Kasumi-1 (cell line): ENCODE measurements at regions not wholly inside any gene's neighbourhood (a gene's known extent, or its start where the extent isn't known, plus 50 kb on each side); places are given as distances from the start of the nearest gene placed in this dataset.
"Not testable (repeated sequence)": the region's sequence is repeated elsewhere in the genome, so short reads cannot be mapped to it uniquely, and the experiment has no call there.

ENCODE experiments used
- DNase-seq, 2 experiments: peaks; one replicate each; lab custom pipeline; 2025; lab: John Stamatoyannopoulos, UW

DNA sequence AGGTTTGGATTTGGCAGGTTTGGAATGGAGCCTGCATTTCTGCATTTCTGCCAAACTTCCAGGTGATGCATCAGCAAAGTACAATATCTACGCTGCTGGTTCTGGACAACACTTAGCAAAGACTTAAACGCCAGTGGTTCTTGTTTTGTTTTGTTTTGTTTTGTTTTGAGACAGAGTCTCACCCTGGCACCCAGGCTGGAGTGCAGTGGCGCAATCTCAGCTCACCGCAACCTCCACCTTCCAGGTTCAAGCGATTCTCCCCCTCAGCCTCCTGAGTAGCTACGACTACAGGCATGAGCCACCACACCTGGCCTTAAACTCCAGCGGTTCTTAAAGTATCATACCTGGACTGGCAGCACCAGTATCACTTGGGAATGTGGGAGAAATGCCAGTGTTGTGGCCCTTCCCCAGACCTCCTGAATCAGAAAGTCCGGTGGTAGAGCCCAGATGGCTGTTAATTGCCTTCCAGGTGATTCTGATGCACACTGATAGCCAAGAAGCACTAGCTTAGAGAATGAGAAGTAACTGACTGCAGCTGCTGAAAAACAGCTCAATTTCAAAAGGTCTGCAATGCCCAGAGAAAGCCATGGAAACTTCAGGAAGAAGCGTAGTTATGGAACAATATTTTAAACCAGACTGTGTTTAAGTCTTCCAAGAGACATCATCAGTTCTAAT is 114.8 kb upstream of the FOXN3 start:
- no peak for DNase-seq

DNA sequence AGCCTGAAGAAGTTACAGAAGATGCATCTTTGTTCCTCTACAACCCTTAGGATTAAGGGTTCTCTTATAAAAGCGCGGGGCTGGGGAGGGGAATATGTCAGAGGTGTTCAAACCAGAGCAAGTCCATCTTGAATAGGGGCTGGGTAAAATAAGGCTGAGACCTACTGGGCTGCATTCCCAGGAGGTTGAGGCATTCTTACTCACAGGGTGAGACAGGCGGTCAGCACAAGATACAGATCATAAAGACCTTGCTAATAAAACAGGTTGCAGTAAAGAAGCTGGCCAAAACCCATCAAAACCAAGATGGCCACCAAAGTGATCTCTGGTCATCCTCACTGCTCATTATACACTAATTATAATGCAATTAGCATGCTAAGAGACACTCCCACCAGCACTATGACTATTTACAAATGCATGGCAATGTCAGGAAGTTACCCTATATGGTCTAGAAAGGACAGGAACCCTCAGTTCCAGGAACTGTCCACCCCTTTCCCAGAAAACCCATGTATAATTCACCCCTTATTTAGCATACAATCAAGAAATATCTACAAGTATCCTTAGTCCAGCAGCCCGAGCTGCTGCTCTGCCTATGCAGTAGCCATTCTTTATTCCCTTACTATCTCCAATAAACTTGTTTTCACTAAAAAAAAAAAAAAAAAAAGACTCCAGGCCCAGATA is 108.1 kb upstream of the FOXN3 start:
- no peak for DNase-seq

DNA sequence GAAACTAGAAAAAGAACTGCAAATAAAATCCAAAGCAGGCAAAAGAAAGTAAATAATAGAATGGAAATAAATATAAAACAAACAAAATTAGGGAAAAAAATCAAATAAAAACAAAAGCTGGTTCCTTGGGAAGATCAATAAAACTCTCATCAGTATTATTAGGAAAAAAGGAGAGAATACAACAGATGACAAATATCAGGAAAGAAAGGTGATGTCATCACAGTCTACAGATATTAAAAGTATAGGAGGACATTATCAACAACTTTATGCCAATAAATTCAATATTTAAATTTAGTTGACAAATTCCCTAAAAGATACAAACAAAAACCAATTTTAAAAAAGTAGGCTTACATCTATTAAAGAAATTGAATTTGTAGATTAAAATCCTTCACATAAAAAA is 107.4 kb upstream of the FOXN3 start:
- DNase-seq: no peak

DNA sequence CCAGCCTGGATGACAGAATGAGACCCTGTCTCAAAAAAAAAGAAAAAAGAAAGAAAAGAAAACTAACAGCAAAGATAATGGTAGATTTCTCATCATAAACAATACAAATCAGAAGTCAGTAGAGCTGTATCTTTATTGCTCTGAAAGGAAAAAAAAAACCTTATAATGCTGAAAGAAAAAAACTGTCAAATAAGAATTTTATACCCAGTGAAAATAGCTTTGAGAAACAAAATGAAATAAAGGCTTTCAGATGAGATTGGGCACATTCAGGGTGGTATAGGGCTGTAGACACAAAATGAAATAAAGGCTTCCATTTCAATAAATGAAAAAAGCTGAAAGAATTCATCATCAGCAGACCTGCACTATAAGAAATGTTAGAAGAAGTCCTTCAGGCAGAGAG is 105.0 kb upstream of the FOXN3 start:
- DNase-seq: no peak

DNA sequence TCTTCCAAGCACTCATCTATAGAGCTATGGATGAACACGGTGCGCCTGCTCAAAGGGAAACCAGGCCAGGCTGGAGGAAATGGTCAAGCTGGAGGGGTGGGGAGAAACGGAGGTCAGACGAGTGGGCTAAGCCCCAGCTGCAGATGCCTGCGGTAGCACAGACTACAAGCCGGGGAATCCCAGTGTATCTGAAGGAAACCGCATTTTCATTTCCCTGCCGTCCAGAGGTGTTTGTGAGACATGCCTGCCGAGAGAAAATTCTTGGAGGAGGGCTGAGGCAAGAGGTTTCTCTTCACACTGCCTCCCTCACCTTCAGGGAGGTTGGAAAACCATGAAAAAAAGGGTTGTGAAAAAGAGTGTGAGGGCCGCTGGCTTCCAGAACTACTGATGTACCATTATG is 102.0 kb upstream of the FOXN3 start:
- no peak for DNase-seq

DNA sequence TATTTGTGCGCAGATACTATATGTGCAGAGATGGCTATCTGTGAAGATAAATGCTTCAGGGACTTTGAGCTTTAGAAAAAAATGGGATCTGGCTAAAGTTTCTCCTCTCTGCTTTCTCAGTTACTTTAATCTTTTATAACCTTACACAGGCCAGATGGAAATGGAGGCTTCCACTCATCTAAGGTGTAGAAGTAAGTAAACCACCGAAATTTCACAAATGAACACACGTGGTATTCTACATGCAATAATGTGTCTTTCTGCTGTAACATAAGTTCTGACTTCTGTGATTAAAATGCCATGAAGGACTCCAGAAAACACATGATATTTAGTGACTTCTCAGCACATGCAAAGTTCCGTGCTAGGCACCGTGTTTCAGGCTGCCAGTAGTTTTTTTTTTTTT is 99.1 kb upstream of the FOXN3 start:
- DNase-seq: no peak

DNA sequence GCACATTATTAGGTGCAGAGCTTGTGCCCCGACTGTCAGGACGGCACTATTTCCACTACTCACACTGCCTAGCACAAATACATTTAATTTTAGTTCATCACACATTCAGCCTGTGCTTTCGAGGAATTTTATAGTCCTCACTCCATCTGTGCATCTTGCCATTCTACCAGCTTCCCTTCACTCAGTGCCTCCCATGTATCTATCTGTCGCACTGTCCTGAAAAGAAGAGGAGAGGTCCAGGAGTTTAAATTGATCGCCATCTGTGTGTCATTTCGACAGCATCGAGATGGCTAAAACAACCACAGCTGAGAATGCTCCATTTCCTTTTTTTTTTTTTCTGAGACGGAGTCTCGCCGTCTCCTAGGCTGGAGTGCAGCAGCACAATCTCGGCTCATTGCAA is 97.6 kb upstream of the FOXN3 start:
- no peak for DNase-seq

DNA sequence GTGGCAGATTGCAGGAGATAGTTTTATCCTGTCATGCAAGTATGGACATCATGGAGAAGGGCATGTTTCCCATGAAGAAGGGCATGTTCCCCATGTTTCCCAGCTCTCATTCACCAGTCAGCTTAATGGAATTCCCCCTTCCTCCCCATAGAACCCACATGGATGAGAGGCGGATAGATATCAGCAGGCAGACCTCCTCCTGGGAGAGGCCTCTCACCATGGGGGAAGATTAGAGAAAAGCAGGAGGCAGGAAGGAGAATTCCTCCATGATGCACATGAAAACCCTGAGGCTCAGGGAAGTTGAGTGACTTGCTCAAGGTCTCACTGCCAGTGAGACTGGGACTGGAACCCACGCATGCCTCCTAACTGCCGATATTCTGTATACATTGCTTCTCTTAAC is 92.9 kb upstream of the FOXN3 start:
- DNase-seq: no peak

DNA sequence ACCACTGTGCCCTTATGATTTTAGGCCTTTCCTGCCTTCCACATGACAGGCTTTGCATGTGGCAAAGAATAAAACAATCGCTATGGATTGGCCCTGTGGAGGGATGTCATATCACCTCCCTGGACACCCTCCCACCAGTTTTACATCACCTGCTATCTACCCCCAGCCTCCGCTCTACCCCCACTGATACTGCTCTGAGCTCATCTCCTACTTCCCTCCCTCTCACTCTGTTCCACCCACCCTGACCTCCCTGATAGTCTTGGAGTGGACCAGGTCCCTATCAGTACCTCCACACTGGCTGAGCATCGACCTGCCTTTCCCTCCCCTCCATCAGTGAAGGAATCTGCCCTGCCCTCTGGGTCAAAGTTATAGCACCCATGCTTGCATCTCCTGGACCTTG is 91.8 kb upstream of the FOXN3 start:
- no peak for DNase-seq

DNA sequence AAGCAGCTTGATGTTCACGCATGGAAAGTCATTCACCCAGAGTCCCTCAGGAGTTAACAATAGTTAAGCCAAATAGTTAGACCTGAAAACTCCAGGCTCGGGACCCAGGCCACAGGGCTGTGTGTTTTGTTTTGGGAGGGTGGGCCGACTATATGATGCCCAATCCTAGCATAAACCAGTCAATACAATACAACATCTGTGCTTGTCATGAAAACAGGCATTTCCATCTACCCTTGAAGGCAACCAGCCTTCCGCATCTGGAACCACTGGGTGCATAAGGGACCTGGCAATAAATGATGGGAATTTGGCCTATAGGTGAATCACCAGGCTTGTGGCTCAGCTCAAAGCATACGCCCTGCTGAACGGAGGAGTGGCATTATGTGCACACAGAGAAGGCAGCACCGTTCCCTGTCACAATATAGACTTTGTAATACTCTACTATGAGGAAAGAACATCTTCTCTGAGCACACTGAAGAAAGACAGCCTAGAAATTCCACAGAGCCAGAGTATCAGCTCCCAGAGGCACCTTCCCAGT is 91.0 kb upstream of the FOXN3 start:
- no peak for DNase-seq

DNA sequence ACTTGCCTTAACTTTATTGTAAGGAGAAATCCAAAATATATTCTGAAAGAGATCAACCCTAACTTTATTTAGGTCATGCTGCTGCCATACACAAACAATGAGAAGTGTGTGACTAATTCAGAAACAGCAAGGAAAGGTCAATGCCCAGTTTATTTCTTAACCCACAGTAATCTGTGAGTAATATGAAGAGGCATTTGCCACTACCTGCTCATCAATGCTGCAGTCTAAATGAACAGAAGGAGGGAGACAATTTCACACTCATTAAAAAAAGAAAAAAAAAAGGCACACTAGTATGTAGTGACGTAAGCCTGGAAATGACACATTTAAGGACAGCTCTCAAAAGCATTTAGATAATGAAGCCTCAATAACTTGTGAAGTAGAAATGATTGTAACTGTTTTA is 90.5 kb upstream of the FOXN3 start:
- DNase-seq: no peak

DNA sequence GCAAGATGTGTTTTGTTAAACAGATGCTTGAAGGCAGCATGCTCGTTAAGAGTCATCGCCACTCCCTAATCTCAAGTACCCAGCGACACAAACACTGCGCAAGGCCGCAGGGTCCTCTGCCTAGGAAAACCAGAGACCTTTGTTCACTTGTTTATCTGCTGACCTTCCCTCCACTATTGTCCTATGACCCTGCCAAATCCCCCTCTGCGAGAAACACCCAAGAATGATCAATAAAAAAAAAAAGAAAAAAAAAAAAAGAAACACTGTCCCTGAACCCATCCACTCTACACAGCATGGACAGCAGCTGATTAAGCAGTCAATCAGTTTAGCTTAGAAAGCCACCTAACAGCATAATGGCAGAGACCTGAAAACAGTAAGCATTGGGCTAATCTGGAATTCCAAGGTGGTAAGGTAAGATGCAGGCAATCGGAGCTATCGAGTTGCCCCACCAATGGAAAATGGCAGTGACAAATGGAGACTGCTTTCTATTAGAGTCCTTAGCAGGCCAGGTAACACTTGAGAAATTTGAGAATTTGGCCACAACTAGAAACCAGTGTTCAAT is 89.9 kb upstream of the FOXN3 start:
- DNase-seq: not testable (repeated sequence)

DNA sequence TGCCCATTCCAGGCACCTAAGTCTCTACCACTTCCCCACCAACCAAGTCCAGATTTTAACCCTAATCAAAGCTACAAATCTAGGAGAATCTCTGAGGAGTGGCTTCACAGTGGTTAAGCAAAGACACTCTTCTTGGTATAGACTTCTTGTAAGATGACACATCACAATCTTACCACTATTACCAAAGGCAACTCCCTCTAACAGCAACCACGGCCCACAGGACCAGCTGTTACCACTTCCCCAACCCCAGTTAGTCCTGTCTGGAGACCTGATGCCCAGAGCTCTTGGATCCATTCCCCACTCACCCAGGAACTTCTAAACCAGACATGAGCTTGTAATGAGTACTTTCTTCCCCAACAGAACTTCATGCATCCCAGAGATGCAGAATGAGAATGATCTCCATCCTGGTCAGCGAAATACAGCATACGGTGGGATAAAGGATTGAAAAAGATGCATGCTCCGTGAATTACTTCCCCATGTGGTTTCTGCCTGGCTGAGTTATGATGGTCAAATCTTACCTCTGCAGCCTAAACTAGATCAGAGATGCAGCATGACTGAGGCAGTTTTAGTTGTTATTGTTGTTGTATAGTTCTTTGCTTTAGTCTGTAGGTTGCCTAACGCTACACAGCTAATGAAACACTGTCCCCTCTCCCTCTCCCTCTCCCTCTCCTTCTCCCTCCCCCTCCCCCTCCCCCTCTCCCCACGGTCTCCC is 87.7 kb upstream of the FOXN3 start:
- DNase-seq: peak; percentile 55 to 60

DNA sequence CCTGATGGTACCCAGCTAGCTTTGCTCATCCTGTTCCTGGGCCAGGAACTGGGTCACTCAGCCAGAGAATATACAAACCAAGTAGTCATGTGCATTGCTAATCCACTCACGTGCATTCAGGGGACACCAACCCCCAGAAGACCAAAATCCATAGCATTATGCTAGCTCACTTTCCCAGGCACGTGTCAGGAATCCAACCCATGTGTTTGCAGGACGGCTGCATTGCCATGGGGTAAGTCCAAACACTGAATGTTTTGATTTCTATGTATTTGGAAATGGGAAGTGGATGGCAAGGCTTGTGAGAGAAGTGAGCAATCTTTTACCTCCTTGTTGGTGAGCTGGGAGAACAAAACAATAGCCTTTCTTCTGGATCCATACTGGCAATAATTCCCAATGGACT is 87.1 kb upstream of the FOXN3 start:
- no peak for DNase-seq

DNA sequence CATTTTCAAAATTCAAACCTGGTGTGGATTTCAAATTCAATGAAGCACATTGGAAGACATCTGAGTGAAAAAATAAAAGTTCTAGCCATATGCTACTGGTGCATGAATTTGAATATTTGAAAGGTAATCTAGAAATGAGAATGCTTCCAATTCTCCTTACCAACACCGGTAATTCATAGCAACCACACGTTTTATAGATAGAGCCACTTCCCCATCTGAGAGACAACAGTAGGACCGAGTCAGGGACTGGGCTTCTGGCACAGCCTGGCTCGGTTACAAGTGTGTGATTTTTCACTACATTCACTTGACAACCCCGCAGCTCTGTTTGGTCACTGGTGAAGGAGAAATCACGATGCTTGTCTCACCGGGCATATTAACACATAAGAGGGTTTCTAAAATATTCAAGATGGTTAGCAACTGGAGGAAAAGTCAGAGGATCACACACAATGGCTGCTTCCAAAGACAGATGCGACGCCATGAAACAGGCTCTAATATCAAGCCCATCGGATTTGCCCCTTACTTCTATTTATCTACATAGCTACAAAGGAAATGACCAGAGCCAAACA is 86.5 kb upstream of the FOXN3 start:
- DNase-seq: peak; percentile 38 to 52

DNA sequence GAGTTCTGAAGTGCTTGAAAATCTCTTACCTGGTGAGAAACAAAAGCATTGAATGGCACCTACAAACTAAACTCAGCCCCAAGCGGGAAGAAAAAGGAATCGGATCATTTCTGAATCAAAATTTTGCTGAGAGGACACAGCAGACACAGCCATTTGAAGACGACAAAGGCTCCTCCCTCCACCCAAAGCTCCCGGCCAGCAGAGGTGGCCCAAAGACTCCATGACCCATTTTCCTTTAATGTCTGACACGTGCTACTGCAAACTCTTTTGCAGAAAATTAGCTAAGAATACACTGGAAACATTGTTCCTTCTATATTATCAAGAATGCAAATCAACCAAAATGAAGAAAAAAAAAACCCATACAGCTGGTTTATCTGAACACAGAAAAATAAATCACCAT is 85.9 kb upstream of the FOXN3 start:
- no peak for DNase-seq

DNA sequence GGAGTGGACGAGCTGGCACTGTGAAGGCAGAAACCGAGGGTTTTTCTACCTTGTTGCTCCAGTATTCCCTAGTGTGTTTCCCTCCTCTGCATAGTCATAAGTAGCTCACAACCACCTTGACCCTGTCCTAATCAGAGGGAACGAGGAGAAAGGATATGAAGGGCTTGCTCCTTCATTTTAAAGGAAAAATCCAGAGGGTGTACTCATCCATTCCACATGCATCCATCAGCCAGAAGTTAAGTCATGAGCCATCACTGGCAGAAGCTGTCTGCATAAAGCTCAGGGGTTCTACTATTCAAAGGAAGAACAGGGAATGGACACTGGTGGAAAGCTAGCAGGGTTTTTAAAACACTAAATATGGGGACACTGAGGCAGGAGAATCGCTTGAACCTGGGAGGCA is 84.3 kb upstream of the FOXN3 start:
- no peak for DNase-seq

DNA sequence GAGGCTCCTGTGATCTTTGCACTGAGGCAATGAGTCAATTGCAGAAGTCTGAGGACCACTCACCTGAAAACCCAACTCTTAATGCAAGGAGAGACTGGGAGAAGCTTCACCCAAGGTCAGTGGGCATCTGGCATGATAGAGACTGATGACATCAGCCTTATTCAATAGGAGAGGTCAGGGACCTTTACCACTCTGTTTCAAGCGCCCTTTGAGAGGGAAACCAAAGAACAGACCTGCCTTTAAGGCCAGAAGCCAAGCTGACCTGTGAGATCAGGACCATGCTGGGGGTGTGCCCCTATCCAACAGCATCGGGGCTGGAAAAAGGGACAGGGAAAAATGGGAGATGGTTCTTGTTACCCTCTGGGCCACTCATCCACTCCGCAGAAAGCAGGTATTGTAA is 83.3 kb upstream of the FOXN3 start:
- no peak for DNase-seq

DNA sequence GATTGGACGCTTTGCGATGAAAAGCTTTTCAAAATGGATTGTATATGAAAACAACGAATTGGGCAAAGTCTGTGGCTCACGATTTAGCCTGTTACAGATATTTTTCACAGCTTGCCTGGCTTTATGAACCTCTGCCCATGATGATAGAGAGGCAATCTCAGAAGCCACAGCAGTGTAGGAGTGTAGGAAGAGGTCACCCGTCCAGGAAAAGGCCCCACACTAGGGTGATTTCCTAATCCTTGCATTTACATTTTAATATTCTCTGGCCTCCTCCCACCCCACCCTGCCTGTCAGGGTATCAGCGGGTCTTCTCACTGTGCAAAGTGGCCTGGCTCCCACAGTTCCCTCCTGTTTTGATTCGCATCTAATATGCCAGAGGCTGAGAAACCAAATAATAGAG is 81.8 kb upstream of the FOXN3 start:
- no peak for DNase-seq

DNA sequence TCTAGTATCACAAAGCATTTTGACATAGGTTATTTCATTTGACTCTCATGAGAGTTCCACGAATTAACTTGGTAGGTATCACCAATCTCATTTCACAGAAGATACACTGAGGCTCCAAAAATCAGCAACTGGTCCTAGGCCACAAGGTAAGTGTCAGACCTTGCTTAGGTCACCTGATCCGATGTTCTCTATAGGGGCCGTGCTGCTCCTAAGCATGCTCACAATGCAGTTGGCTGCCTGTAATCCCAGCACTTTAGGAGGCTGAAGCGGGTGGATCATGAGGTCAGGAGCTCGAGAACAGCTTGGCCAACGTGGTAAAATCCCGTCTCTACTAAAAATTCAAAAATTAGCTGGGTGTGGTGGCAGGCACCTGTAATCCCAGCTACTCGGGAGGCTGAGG is 78.7 kb upstream of the FOXN3 start:
- no peak for DNase-seq

DNA sequence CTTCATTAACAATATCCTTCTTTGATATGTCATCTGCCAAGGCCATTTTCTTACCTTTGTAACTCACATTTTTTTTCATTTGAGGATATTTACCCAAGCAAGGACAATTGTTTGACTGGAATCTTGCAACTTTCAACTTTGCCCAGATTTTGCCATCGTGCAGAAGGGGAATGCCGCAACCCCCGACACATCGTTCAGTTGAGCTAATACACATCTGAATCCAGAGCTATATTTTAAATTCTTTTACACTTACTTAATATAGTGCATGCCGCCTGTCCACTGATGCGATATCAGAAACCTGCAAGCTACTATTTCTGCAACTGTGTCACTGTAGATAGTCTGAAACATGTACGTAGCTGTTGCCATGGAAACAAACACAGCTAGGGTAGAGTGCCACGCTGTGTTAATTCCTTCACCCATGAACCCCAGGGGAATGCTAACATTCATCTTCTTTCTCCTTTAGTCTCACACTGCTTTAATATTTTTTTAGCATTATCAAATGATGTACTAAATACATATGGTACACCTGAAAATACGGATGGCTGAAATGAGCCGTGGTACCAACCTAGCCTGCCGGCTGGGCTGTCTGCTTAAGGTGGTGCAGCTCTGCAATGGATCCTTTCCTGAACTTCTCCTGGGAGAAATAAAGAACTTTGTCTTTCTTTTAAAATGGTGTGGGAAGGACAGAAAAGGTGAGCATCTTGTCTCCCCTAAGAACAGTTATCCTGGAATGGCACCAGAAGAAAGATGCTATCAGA is 77.0 kb upstream of the FOXN3 start:
- DNase-seq: no peak

DNA sequence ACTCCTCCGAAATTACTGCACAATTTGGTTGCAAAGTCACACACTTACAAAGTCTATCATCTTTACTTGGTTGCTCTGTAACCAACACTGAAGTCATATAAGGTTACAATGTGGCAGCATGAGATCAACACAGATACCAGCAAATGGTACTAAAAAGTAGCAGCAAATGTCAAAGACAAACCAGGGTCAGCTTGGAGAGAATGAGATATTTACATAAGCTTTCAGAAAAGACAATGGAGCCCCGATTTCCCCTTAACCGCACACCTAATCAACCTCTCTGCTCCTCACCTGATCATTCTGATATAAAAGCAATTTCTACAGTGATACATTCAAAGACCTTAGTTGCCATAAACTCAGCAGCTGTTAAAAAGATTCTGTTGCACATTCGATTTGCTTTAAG is 76.4 kb upstream of the FOXN3 start:
- DNase-seq: no peak
